Vagina (tissue), 2 donors: ENCODE measurements at regions not wholly inside any gene's neighbourhood (a gene's known extent, or its start where the extent isn't known, plus 50 kb on each side); places are given as distances from the start of the nearest gene placed in this dataset.

ENCODE experiments used
- CTCF ChIP-seq, 3 experiments: fragments of 450-650 bp in 2 of 3; fragments of 200-600 bp in 1 of 3; sonication (generic) in 1 of 3; IDR thresholded peaks; one replicate each; pipeline ENCODE4 v1.5.1; 2017 to 2019; ENCODE audit warnings: antibody characterized with exemption in 3 of 3, mild to moderate bottlenecking in 2 of 3, moderate library complexity in 2 of 3
- POLR2A ChIP-seq, 2 donors: fragments of 450-650 bp; IDR thresholded peaks; one replicate each; pipeline ENCODE4 v1.6.1; 2017; ENCODE audit warnings: antibody characterized with exemption in 2 of 2, mild to moderate bottlenecking in 2 of 2, moderate library complexity in 2 of 2

DNA sequence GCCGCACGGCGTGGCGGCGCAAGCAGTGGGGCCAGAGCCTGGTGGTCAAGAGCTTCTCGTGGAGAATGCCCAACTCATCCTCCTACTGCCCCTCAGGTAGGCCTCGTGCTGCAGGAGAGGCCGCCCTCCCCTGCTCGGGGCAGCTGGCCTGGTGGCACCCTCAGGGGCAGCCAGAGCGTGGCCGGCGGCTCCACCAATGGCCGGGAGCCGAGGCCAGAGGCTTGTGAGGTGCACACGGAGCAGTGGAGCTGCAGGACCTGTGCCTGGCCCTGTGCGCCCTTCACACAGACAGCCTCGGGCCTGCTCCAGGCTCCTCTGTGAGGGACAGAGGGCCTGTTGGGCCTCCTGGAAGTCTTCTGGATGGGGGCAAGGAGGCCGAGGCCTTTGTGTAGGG lies 85.5 kb downstream of the NPIPB11 start:
- TF ChIP-seq CTCF (IDR thresholded peaks at IDR 0.05) (no peak), POLR2A (IDR thresholded peaks at IDR 0.05) (no peak)
